DOHH2 (cell line): ENCODE measurements at regions not wholly inside any gene's neighbourhood (a gene's known extent, or its start where the extent isn't known, plus 50 kb on each side); places are given as distances from the start of the nearest gene placed in this dataset.

Source experiments
- H3F3A ChIP-seq: fragments of 200-600 bp; sonication (generic), shearing (Covaris generic); 2 replicates; pipeline ENCODE4 v1.6.0; 2016; ENCODE audit warnings: antibody characterized with exemption, mild to moderate bottlenecking; ENCODE audit not compliant: control insufficient read depth, insufficient read depth
- H3K27ac ChIP-seq: fragments of 200-600 bp; sonication (generic); 2 replicates; pipeline ENCODE4 v1.5.1; 2014; ENCODE audit warnings: low read depth, mild to moderate bottlenecking, low read length, moderate library complexity
- H3K27me3 ChIP-seq: fragments of 200-600 bp; sonication (generic); 2 replicates; pipeline ENCODE4 v1.6.1; 2014; ENCODE audit warnings: mild to moderate bottlenecking, low read length, mixed read lengths; ENCODE audit not compliant: control insufficient read depth
- H3K36me3 ChIP-seq: fragments of 200-600 bp; sonication (generic); 2 replicates; pipeline ENCODE4 v1.6.1; 2014; ENCODE audit warnings: mild to moderate bottlenecking, low read length, moderate library complexity, mixed read lengths; ENCODE audit not compliant: control insufficient read depth
- H3K4me1 ChIP-seq: fragments of 200-600 bp; sonication (generic); 2 replicates; pipeline ENCODE4 v1.6.1; 2014; ENCODE audit warnings: mild to moderate bottlenecking, low read length, mixed read lengths; ENCODE audit not compliant: control insufficient read depth
- H3K4me2 ChIP-seq: fragments of 200-600 bp; sonication (generic); 2 replicates; pipeline ENCODE4 v1.6.0; 2014; ENCODE audit warnings: mild to moderate bottlenecking, low read length, moderate library complexity
- H3K4me3 ChIP-seq: fragments of 200-600 bp; sonication (generic); 2 replicates; pipeline ENCODE4 v1.5.1; 2014; ENCODE audit warnings: mild to moderate bottlenecking, low read length, mixed read lengths
- H3K79me2 ChIP-seq: fragments of 200-600 bp; sonication (generic); 2 replicates; pipeline ENCODE4 v1.6.1; 2014; ENCODE audit warnings: mild to moderate bottlenecking, low read length, mixed read lengths; ENCODE audit not compliant: control insufficient read depth
- H3K9me2 ChIP-seq: fragments of 200-600 bp; sonication (generic); replicated peaks from 2 replicates; pipeline ENCODE4 v1.6.1; 2014; ENCODE audit warnings: mild to moderate bottlenecking, low read length, mixed read lengths; ENCODE audit not compliant: control insufficient read depth
- H3K9me3 ChIP-seq: fragments of 200-600 bp; sonication (generic); 2 replicates; pipeline ENCODE4 v1.6.1; 2014; ENCODE audit warnings: antibody characterized with exemption, low read length, mixed read lengths; ENCODE audit not compliant: control insufficient read depth, insufficient read depth
- H4K20me1 ChIP-seq: fragments of 200-600 bp; sonication (generic); 2 replicates; pipeline ENCODE4 v1.6.0; 2014; ENCODE audit warnings: low read depth, mild to moderate bottlenecking, antibody characterized with exemption, low read length, moderate library complexity; ENCODE audit not compliant: control insufficient read depth, insufficient read depth
- EZH2phosphoT487 ChIP-seq: fragments of 200-600 bp; sonication (generic); IDR thresholded peaks from 2 replicates; pipeline ENCODE4 v1.6.1; 2017; ENCODE audit warnings: borderline replicate concordance, mild to moderate bottlenecking, antibody characterized with exemption, low read length, moderate library complexity, mixed read lengths
- TF ChIP-seq, protein P1 (sequence below): fragments of 200-600 bp; sonication (generic); IDR thresholded peaks from one replicate; pipeline ENCODE4 v1.5.1; 2014; ENCODE audit warnings: antibody characterized with exemption, mild to moderate bottlenecking, low read depth, low read length; ENCODE audit not compliant: poor library complexity, severe bottlenecking

GRCh38 chr3:103342205-103342731 is 907.5 kb downstream of the ZPLD1 start:
- Histone ChIP-seq H3K27me3 (no peaks in the 10 kb centered on the region), H3K4me3 (no peak overlapping the region), H3K4me2 (no peak overlapping the region), H3K36me3 (no peaks in the 10 kb centered on the region), H3F3A (no peaks in the 10 kb centered on the region), H4K20me1 (no peaks in the 10 kb centered on the region), H3K9me2 (no peaks in the 10 kb centered on the region), H3K4me1 (no peaks in the 10 kb centered on the region), H3K9me3 (no peaks in the 10 kb centered on the region), H3K79me2 (no peaks in the 10 kb centered on the region), H3K27ac (no peak overlapping the region)
- no peak for TF ChIP-seq EZH2phosphoT487
- TF ChIP-seq, protein P1, sequence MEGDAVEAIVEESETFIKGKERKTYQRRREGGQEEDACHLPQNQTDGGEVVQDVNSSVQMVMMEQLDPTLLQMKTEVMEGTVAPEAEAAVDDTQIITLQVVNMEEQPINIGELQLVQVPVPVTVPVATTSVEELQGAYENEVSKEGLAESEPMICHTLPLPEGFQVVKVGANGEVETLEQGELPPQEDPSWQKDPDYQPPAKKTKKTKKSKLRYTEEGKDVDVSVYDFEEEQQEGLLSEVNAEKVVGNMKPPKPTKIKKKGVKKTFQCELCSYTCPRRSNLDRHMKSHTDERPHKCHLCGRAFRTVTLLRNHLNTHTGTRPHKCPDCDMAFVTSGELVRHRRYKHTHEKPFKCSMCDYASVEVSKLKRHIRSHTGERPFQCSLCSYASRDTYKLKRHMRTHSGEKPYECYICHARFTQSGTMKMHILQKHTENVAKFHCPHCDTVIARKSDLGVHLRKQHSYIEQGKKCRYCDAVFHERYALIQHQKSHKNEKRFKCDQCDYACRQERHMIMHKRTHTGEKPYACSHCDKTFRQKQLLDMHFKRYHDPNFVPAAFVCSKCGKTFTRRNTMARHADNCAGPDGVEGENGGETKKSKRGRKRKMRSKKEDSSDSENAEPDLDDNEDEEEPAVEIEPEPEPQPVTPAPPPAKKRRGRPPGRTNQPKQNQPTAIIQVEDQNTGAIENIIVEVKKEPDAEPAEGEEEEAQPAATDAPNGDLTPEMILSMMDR: no peak

DNA sequence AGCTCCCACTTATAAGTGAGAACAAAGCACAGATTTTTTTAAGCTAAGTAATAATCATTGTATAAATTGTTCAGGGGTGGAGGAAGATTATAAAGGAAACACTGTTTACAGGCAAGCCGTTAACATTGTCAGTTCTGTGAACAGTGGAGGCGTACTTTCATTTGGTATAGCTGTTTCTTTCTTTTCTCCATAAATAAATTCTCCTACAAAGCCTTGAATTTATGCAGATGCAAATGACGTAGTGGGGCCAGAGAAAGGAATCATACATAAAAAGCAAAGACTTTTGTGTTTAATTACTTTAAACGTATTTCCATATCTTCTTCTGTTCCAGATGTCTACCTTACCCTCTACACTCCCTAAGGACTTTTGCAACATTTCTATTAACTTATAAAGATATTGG is 914.9 kb downstream of the ZPLD1 start:
- Histone ChIP-seq H3K4me2 (no peak overlapping the region), H3K36me3 (no peaks in the 10 kb centered on the region), H3K27ac (no peak overlapping the region), H4K20me1 (no peaks in the 10 kb centered on the region), H3K79me2 (no peaks in the 10 kb centered on the region), H3K4me3 (no peak overlapping the region), H3F3A (no peaks in the 10 kb centered on the region), H3K9me3 (no peaks in the 10 kb centered on the region), H3K9me2 (no peaks in the 10 kb centered on the region), H3K4me1 (no peaks in the 10 kb centered on the region), H3K27me3 (no peaks in the 10 kb centered on the region)
- TF ChIP-seq, protein P1: no peak
- no peak for TF ChIP-seq EZH2phosphoT487

GRCh38 chr3:103365467-103365866 is 930.7 kb downstream of the ZPLD1 start:
- no peaks in the 10 kb centered on the region for H3K79me2 ChIP-seq
- TF ChIP-seq, protein P1: no peak
- no peak for TF ChIP-seq EZH2phosphoT487
- H3K27ac ChIP-seq: no peak overlapping the region
- no peaks in the 10 kb centered on the region for H4K20me1 ChIP-seq
- no peaks in the 10 kb centered on the region for H3K27me3 ChIP-seq
- H3K9me2 ChIP-seq: no peaks in the 10 kb centered on the region
- no peak overlapping the region for H3K4me2 ChIP-seq
- no peaks in the 10 kb centered on the region for H3K4me1 ChIP-seq
- H3K36me3 ChIP-seq: no peaks in the 10 kb centered on the region
- H3K9me3 ChIP-seq: no peaks in the 10 kb centered on the region
- no peak overlapping the region for H3K4me3 ChIP-seq
- no peaks in the 10 kb centered on the region for H3F3A ChIP-seq

- no peaks in the 10 kb centered on the region for H3K9me3 ChIP-seq
- no peaks in the 10 kb centered on the region for H3F3A ChIP-seq
- H3K4me2 ChIP-seq: no peak overlapping the region
- H3K79me2 ChIP-seq: no peaks in the 10 kb centered on the region
- no peaks in the 10 kb centered on the region for H3K36me3 ChIP-seq
- H3K4me1 ChIP-seq: no peaks in the 10 kb centered on the region
- no peaks in the 10 kb centered on the region for H4K20me1 ChIP-seq
- no peak overlapping the region for H3K27ac ChIP-seq
- H3K27me3 ChIP-seq: no peaks in the 10 kb centered on the region
- no peak overlapping the region for H3K4me3 ChIP-seq
- TF ChIP-seq EZH2phosphoT487: no peak
- TF ChIP-seq, protein P1: no peak
- H3K9me2 ChIP-seq: no peaks in the 10 kb centered on the region
These were observed 932.7 kb downstream of the ZPLD1 start for GRCh38 chr3:103367481-103367880.
